SH-SY5Y (cell line): ENCODE measurements at regions not wholly inside any gene's neighbourhood (a gene's known extent, or its start where the extent isn't known, plus 50 kb on each side); places are given as distances from the start of the nearest gene placed in this dataset.

Experiments
- GATA2 ChIP-seq: IDR thresholded peaks from 2 replicates; pipeline ENCODE4 v1.6.1; 2011; ENCODE audit warnings: mild to moderate bottlenecking, low read depth, low read length
- GATA3 ChIP-seq: IDR thresholded peaks from 2 replicates; pipeline ENCODE4 v1.6.1; 2011; ENCODE audit warnings: low read depth, mild to moderate bottlenecking, low read length, moderate library complexity

DNA sequence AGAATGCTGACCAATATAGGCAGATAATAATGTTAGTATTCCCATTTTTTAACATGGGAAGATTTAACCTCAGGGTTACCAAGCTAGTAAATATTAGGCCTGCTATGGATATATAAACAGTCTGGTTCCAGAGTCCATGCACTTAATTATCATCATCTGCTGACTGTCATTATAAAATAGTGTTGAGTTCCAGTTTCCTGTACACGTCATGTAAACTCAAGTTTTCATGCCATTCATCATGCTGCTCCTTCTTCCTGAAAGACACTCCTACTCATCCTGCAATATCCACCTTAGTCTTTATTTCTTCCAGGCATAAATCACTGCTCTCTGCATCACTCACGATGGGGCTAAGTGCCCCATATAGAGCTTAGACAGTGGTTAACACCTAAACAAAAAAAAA lies 420.8 kb upstream of the SPHKAP start:
- TF ChIP-seq GATA2 (no peak), GATA3 (no peak)
